Ascending aorta (tissue), 2 donors: ENCODE measurements at regions not wholly inside any gene's neighbourhood (a gene's known extent, or its start where the extent isn't known, plus 50 kb on each side); places are given as distances from the start of the nearest gene placed in this dataset.
"Not testable (repeated sequence)": the region's sequence is repeated elsewhere in the genome, so short reads cannot be mapped to it uniquely, and the experiment has no call there.

Experiments used
- DNase-seq, 2 donors: peaks; one replicate each; pipeline ENCODE4 v3.0.0-alpha.2; 2019; ENCODE audit warnings: low spot score in 2 of 2
- H3K27ac ChIP-seq, 2 donors: fragments of 200-600 bp; sonication (generic); one replicate each; pipeline ENCODE4 v1.5.1; 2016 to 2017; ENCODE audit warnings: mild to moderate bottlenecking in 1 of 2
- H3K27me3 ChIP-seq: fragments of 200-600 bp; sonication (generic); one replicate; pipeline ENCODE4 v1.5.1; 2017
- H3K36me3 ChIP-seq, 2 donors: fragments of 200-600 bp; sonication (generic); one replicate each; pipeline ENCODE4 v1.5.1; 2016
- H3K4me1 ChIP-seq, 2 donors: fragments of 200-600 bp; sonication (generic); one replicate each; pipeline ENCODE4 v1.5.1; 2016 to 2017; ENCODE audit warnings: mild to moderate bottlenecking in 1 of 2
- H3K4me3 ChIP-seq, 2 donors: fragments of 200-600 bp; sonication (generic); one replicate each; pipeline ENCODE4 v1.5.1; 2016 to 2017; ENCODE audit warnings: mild to moderate bottlenecking in 1 of 2
- H3K9me3 ChIP-seq, 2 donors: fragments of 200-600 bp; sonication (generic); one replicate each; pipeline ENCODE4 v1.5.1; 2016
- intact Hi-C: fragments of 100-400 bp; cut with DNase I; formaldehyde crosslinking; loops from one replicate; pipeline ENCODE4 v1.15.1; 2023
- TF ChIP-seq, protein P1 (sequence below), 3 experiments: fragments of 200-600 bp in 2 of 3; fragments of 450-650 bp in 1 of 3; sonication (generic) in 2 of 3; IDR thresholded peaks; one replicate each; pipeline ENCODE4 v1.5.1; 2016 to 2019; ENCODE audit warnings: antibody characterized with exemption in 3 of 3, mild to moderate bottlenecking in 1 of 3, moderate library complexity in 1 of 3

- Histone ChIP-seq H3K27ac (no peak overlapping the region), H3K36me3 (no peaks in the 10 kb centered on the region), H3K27me3 (no peaks in the 10 kb centered on the region), H3K4me1 (no peaks in the 10 kb centered on the region), H3K9me3 (no peaks in the 10 kb centered on the region), H3K4me3 (no peak overlapping the region)
- TF ChIP-seq, protein P1, sequence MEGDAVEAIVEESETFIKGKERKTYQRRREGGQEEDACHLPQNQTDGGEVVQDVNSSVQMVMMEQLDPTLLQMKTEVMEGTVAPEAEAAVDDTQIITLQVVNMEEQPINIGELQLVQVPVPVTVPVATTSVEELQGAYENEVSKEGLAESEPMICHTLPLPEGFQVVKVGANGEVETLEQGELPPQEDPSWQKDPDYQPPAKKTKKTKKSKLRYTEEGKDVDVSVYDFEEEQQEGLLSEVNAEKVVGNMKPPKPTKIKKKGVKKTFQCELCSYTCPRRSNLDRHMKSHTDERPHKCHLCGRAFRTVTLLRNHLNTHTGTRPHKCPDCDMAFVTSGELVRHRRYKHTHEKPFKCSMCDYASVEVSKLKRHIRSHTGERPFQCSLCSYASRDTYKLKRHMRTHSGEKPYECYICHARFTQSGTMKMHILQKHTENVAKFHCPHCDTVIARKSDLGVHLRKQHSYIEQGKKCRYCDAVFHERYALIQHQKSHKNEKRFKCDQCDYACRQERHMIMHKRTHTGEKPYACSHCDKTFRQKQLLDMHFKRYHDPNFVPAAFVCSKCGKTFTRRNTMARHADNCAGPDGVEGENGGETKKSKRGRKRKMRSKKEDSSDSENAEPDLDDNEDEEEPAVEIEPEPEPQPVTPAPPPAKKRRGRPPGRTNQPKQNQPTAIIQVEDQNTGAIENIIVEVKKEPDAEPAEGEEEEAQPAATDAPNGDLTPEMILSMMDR (IDR thresholded peaks at IDR 0.05): no peak
- intact Hi-C loops: no loop called here
- no peak for DNase-seq
Observed at GRCh38 chr10:131820626-131821025, 80.2 kb upstream of the PPP2R2D start.

DNA sequence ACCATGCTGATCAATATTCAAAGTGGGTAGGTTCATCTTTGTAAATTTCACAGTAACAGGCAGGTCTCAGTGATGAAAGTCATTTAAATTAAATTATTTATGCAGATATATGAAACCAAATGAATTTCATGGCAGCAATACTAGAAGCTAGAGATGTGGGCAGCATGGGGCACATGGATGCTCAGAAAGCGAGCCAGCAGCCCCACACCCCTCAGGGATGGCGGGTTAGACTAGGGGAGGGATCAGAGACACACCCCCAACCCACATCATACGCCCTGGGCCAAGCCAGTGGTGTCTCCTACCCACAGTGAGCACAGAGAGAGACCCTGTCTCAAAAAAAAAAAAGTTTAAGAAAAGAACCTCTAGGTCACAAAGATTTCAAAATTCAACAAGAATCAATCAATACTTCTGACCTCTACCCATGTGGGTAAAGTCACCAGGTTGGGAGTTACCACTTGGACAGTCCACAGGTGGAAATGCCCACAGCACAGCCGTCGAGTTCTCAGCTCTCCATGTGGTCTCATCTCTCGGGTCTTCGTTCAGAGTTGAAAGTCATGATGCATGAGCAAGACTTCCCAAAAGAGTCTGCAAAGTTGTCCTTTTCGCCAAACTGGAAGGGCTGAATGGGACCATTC lies 79.3 kb upstream of the PPP2R2D start:
- DNase-seq: no peak
- Histone ChIP-seq H3K9me3 (no peaks in the 10 kb centered on the region), H3K4me1 (no peaks in the 10 kb centered on the region), H3K36me3 (no peaks in the 10 kb centered on the region), H3K4me3 (no peak overlapping the region), H3K27me3 (no peaks in the 10 kb centered on the region), H3K27ac (no peak overlapping the region)
- TF ChIP-seq, protein P1 (IDR thresholded peaks at IDR 0.05): no peak
- intact Hi-C loops: no loop called here

GRCh38 chr10:131822013-131822691 lies 78.7 kb upstream of the PPP2R2D start:
- no peaks in the 10 kb centered on the region for H3K4me1 ChIP-seq
- DNase-seq: peak in 1 of 2 donors; percentile 58
- no peak overlapping the region for H3K27ac ChIP-seq
- H3K27me3 ChIP-seq: no peaks in the 10 kb centered on the region
- intact Hi-C loops: no loop called here
- no peaks in the 10 kb centered on the region for H3K9me3 ChIP-seq
- H3K4me3 ChIP-seq: no peak overlapping the region
- TF ChIP-seq, protein P1 (IDR thresholded peaks at IDR 0.05): no peak
- no peaks in the 10 kb centered on the region for H3K36me3 ChIP-seq

DNA sequence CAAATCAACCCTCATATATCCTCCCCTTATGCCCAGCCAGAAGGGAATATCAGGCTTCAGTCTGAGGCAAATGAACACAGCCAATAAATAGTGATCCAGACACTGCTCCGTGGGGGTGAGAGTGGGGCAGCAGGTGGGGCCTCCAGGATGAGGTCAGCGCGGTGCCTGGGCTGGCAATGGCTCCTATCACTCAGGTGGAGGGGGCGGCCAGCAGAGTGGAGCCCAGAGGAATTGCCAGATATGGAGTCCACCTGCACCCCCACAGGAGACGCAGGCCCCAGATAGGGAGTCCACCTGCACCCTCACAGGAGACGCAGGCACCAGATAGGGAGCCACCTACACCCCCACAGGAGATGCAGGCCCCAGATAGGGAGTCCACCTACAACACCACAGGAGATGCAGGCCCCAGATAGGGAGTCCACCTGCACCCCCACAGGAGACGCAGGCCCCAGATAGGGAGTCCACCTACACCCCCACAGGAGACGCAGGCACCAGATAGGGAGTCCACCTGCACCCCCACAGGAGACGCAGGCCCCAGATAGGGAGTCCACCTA lies 78.0 kb upstream of the PPP2R2D start:
- intact Hi-C loops: no loop called here
- no peaks in the 10 kb centered on the region for H3K9me3 ChIP-seq
- no peaks in the 10 kb centered on the region for H3K4me1 ChIP-seq
- H3K36me3 ChIP-seq: no peaks in the 10 kb centered on the region
- no peak overlapping the region for H3K27ac ChIP-seq
- TF ChIP-seq, protein P1 (IDR thresholded peaks at IDR 0.05): no peak
- H3K4me3 ChIP-seq: no peak overlapping the region
- DNase-seq: peak in 1 of 2 donors; percentile 55
- no peaks in the 10 kb centered on the region for H3K27me3 ChIP-seq

DNA sequence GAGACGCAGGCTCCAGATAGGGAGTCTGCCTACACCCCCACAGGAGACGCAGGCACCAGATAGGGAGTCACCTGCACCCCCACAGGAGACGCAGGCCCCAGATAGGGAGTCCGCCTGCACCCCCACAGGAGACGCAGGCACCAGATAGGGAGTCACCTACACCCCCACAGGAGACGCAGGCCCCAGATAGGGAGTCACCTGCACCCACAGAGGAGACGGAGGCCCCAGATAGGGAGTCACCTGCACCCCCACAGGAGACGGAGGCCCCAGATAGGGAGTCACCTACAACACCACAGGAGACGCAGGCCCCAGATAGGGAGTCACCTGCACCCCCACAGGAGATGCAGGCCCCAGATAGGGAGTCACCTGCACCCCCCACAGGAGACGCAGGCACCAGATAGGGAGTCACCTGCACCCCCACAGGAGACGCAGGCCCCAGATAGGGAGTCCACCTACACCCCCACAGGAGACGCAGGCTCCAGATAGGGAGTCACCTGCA lies 77.2 kb upstream of the PPP2R2D start:
- H3K4me1 ChIP-seq, H3K27me3 ChIP-seq, H3K4me3 ChIP-seq, H3K9me3 ChIP-seq, H3K27ac ChIP-seq, H3K36me3 ChIP-seq, intact Hi-C loops: not testable (repeated sequence)
- peak in 1 of 2 donors; percentile 24 for DNase-seq
